ENCODE measurements at regions not wholly inside any gene's neighbourhood (a gene's known extent, or its start where the extent isn't known, plus 50 kb on each side); places are given as distances from the start of the nearest gene placed in this dataset.
A peak's percentile ranks its signal among the peaks of the same experiment; 100 is the strongest.
"Not testable (repeated sequence)": the region's sequence is repeated elsewhere in the genome, so short reads cannot be mapped to it uniquely, and the experiment has no call there.

DNA sequence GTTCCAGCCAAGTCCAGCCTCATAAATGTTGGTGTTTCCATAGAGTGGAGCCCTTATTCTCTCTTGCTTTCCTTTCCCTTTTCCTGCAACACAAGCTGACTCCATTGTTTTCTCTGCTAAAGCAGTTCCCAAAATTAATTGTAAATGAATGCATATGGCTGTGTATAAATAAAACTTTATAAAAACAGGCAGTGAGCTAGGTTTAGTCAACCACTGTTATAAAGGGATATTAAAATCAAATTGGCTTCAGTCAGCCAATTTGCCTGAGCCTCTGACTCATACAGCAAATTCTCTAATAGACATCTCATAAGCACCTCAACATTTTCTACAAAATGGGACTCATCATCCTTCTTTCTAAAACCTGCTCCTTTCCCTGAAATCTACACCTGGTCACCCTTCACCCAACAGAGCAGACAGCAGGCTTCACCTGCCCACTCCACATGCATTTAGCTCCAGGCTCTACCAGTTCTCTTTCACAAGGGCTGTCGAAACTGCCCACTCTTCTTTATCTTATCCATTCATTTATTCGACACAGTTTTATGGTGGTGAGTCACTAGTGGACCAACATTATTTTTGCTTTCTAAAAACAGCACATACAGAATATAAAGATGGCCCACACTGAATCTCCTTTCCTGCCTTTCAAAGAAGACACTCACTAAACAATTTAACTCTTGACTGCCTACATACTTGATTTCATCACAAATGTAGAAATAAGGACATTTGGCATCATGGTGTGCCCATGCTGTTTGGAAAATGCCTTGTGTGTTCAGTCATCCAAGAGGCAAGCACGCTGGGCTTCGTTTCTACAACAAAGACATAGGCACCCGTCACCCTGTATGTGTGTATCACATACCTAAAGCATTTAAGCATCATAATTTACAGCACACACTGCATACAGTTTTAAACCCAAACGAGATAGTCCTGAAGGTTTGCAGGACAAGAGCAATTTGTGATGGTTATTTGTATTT is 74.6 kb upstream of the C7orf33 start:
- no peaks in the 10 kb centered on the region for H3K36me3 Mint-ChIP-seq (ENCODE audit: insufficient read depth, unreplicated experiment)
- H3K9me3 Mint-ChIP-seq (ENCODE audit: unreplicated experiment): no peaks in the 10 kb centered on the region
- H3K4me1 ChIP-seq: peaks cover 8% of the 10 kb centered on the region; the same call in 1 of the 2 replicates
- intact Hi-C loops (cut with micrococcal nuclease; ENCODE audit: unreplicated experiment): no loop called here
- no peaks in the 10 kb centered on the region for H3K27me3 ChIP-seq (replicated peaks; ENCODE audit: control insufficient read depth, insufficient read depth, low read length)
- no peak for DNase-seq
- no peaks in the 10 kb centered on the region for H3K36me3 ChIP-seq (ENCODE audit: control insufficient read depth, insufficient read depth, low read length)
- H3K9me3 ChIP-seq: no peaks in the 10 kb centered on the region
- H3K4me3 ChIP-seq (ENCODE audit: low read depth, low read length): no peak overlapping the region
- BruUV-seq (replicated peaks): no TSS peak
- ChIA-PET CTCF (no interaction called here), POLR2A (no interaction called here)
- peaks cover 24% of the 10 kb centered on the region for H3K4me1 Mint-ChIP-seq (ENCODE audit: low read depth, unreplicated experiment)
- no peaks in the 10 kb centered on the region for H3K27me3 Mint-ChIP-seq (ENCODE audit: insufficient read depth, unreplicated experiment)
- no peak overlapping the region for H3K27ac Mint-ChIP-seq (ENCODE audit: unreplicated experiment)
- H3K4me3 Mint-ChIP-seq (ENCODE audit: unreplicated experiment): no peak overlapping the region
- TF ChIP-seq CTCF (IDR thresholded peaks at IDR 0.05; ENCODE audit: insufficient read depth in 1 of 2, low read depth in 1 of 2, low read length in 1 of 2, severe bottlenecking in 1 of 2, unreplicated experiment in 1 of 2): no peak

DNA sequence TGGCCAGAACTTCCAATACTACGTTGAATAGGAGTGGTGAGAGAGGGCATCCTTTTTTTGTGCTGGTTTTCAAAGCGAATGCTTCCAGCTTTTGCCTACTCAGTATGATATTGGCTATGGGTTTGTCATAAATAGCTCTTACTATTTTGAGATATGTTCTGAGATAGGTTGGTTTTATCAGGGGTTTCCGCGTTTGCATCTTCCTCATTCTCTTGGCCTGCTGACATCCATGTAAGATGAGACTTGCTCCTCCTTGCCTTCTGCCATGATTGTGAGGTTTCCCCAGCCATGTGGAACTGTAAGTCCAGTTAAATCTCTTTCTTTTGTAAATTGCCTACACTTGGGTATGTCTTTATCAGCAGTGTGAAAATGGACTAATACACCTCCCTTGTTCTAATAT is 71.2 kb upstream of the C7orf33 start:
- H3K36me3 ChIP-seq (ENCODE audit: control insufficient read depth, insufficient read depth, low read length); H3K9me3 Mint-ChIP-seq (ENCODE audit: unreplicated experiment); H3K36me3 Mint-ChIP-seq (ENCODE audit: insufficient read depth, unreplicated experiment); H3K4me3 ChIP-seq (ENCODE audit: low read depth, low read length); H3K4me3 Mint-ChIP-seq (ENCODE audit: unreplicated experiment); H3K27me3 Mint-ChIP-seq (ENCODE audit: insufficient read depth, unreplicated experiment); CTCF ChIA-PET; intact Hi-C loops (cut with micrococcal nuclease; ENCODE audit: unreplicated experiment); H3K9me3 ChIP-seq; BruUV-seq (replicated peaks); H3K4me1 ChIP-seq; H3K27ac Mint-ChIP-seq (ENCODE audit: unreplicated experiment); H3K27me3 ChIP-seq (replicated peaks; ENCODE audit: control insufficient read depth, insufficient read depth, low read length); DNase-seq; POLR2A ChIA-PET: not testable (repeated sequence)
- H3K4me1 Mint-ChIP-seq (ENCODE audit: low read depth, unreplicated experiment): peaks cover 34% of the 10 kb centered on the region

GRCh38 chr7:148521271-148521670 is 69.3 kb upstream of the C7orf33 start:
- Histone ChIP-seq H3K4me1 (peaks cover 17% of the 10 kb centered on the region; the same call in 1 of the 2 replicates), H3K4me3 (ENCODE audit: low read depth, low read length) (no peak overlapping the region), H3K27me3 (replicated peaks; ENCODE audit: control insufficient read depth, insufficient read depth, low read length) (no peaks in the 10 kb centered on the region), H3K9me3 (peaks cover 2% of the 10 kb centered on the region), H3K36me3 (ENCODE audit: control insufficient read depth, insufficient read depth, low read length) (no peaks in the 10 kb centered on the region)
- CTCF ChIA-PET: no interaction called here
- no peak overlapping the region for H3K4me3 Mint-ChIP-seq (ENCODE audit: unreplicated experiment)
- peaks cover 27% of the 10 kb centered on the region for H3K4me1 Mint-ChIP-seq (ENCODE audit: low read depth, unreplicated experiment)
- intact Hi-C loops (cut with micrococcal nuclease; ENCODE audit: unreplicated experiment): no loop called here
- TF ChIP-seq CTCF (IDR thresholded peaks at IDR 0.05; ENCODE audit: insufficient read depth in 1 of 2, low read depth in 1 of 2, low read length in 1 of 2, severe bottlenecking in 1 of 2, unreplicated experiment in 1 of 2): no peak
- H3K27ac Mint-ChIP-seq (ENCODE audit: unreplicated experiment): peak overlapping the region; percentile 22
- H3K27me3 Mint-ChIP-seq (ENCODE audit: insufficient read depth, unreplicated experiment): no peaks in the 10 kb centered on the region
- POLR2A ChIA-PET: no interaction called here
- no peak for DNase-seq
- peaks cover 14% of the 10 kb centered on the region for H3K9me3 Mint-ChIP-seq (ENCODE audit: unreplicated experiment)
- no TSS peak for BruUV-seq (replicated peaks)
- H3K36me3 Mint-ChIP-seq (ENCODE audit: insufficient read depth, unreplicated experiment): no peaks in the 10 kb centered on the region

Measured in Caco-2 (cell line).